GM19324 (cell line): ENCODE measurements at regions not wholly inside any gene's neighbourhood (a gene's known extent, or its start where the extent isn't known, plus 50 kb on each side); places are given as distances from the start of the nearest gene placed in this dataset.

Experiments
- ATAC-seq: cut with Tn5 transposase; IDR thresholded peaks from one replicate; pipeline ENCODE4 v1.9.1; 2021; ENCODE audit warnings: mild to moderate bottlenecking, moderate library complexity; ENCODE audit not compliant: unreplicated experiment, low FRiP score

DNA sequence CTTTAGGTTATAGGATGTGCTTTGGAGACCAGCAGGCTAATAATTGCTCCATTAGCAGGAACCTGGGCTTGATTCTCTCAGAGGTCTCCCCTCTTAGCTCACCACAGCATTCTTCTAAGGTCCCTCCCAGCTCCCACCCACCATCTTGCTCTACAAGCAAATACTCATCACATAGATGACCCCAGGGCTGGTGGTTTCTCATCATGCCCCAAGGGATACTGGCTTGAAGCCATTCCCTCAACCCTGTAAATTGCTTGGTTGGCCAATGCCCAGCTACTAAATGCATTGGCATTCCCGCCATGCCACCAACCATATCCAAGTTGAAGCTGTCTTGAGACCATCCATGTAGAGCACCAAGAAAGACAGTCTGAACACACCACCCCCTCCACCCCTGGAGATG lies 130.2 kb upstream of the NCAM1 start:
- ATAC-seq: no peak

DNA sequence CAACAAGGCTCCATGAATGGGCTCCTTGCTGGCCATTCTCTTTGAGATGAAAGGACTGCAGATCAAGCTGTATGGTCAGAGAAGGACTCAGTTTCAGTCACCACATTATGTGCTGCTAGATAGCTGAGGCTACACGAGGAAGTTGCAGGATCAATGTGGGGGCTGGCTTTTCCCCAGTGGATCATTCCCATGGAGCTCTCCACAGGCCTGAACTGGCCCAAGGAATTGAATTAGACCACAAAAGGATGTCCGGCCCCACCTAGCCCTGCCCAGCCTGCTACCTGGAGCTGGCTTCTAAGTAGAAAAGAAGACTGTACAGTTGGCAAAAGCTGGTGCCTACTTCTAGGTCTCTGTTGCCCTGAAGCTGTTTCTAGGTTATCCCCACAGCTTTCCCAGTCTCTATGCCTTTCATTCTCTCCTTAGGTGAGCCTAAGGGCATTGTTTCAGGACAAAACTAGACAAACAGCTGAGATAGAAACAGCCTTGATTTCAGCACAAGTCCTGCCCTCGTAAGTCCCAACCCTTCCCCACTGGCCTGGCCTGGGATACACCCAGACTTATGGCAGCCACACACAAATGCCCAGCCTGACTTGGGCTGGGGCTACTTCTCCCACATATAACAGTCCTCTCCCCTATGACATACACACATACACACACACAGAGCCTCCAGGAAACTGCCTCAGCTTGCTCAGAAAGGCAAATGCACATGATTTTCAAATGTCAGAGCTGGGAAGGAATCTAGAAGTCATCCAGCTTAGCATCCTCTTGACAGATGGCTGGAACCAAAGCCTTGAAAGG lies 129.1 kb upstream of the NCAM1 start:
- no peak for ATAC-seq

DNA sequence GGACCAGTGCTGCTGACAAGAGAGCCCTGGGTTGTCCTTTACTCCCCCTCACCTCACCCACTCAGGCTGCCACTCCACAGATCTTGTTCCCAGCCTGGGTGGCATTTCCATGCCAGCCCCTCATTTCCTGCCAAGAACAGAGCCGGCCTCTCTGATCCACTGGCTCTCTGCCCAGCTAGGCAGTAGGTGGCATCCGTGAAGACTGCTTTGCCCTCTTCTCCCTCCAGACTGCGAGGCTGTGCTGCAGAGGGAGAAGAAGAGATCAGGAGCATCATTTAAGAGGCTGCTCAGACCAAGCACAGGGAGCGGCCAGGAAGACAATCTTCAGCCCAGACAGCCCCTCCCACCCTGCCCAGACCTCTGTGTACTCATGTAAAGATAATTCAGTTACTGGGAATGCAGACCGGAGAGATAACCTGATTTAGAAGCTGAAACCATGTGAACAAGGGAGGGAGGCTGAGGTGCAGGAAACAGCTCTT lies 126.9 kb upstream of the NCAM1 start:
- no peak for ATAC-seq

DNA sequence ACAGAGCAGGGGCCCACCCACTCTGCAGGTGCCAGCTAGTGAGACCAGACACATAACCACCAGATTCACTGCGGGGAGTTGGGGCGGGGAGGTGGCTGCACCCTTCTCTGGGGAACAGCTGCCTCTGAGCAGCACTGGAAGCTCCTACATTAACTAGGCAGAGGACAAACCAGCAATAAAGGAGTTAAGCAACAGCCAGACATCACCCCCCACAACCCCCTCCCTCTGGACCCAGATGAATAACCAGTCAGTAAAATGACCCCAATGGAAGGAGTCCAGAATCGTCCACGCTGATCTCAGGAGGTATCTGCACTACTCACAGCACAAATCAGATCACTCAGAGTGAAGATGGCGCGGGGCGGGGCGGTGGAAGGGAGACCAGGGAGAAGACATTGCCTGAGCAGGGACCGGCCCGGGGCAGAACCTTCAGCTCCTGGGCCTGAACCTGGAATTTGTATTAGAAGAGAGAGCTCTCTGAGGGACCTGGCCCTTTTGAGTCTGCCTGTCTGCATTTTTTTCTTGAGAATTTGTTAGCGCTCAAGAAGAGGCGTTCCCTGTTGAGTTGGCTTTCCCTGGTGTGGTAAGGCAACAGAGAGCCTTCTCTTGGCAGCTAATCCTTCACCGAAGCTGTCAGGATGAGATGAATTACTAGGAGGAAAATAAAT lies 125.5 kb upstream of the NCAM1 start:
- ATAC-seq: no peak

DNA sequence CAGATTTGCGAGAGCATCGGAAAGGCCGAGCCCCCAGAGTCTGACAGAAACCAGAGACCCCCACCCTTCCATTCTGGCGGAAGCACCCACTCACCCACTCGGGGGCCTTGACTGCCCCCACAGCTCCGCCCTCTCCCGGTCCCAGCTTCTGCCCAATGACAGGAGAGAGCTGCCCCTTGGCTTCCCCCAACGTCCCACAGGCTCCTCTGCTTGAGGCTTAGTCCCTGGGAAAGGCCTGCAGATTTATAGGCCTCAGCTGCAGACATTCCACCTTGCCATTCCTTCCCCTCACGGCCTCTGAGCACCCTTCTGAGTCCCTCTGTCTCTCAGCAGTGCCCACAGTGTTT lies 125.0 kb upstream of the NCAM1 start:
- no peak for ATAC-seq

DNA sequence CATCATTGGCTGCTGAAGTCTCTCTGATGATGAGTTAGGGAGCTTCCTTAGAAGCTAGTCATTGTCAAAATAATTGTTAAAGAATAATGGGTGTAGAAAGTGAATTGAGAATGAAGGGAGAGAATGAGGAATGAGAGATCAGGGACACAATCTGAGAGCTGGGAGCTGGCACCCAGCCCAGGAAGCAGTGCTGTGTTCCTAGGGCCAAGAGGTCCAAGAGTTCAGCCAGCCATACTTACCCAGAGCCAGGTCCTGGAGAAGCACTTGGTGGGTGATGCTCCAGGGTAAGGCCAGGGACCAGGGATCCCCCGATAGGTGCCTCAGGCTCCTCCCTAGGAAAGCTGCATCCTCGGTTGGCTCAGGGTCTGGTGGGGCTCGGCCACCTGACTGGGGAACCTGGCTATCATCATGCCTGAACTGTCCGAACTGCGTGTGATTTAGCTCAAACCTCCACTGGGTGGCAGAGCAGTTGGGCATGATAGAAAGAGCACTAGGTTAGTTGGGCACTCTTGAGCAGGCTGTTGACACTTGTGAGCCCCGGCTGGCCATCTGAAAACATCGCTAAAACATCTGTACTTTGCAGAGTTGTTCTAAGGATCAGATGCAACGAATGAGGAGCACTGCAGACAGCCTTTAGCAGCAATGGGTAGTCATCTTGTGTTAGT lies 123.9 kb upstream of the NCAM1 start:
- ATAC-seq: no peak

DNA sequence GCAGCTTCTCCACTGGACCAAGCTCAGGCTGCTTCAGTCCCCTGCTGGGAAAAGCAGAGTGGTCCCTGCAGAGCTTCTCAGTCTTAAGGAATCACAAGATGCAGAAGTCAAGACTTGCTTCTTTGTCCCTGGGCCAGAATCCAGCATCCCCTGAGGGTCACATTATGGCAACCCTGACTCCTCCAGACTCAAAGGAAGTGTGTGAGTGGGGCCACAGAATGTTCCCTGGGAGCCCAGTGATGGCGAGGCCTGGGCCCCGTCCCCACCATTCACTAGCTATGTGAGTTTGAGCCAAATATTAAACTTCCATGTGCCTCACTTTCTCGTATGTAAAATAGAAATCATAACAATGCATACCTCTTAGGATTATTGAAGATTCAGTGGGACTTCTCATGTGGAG lies 122.2 kb upstream of the NCAM1 start:
- ATAC-seq: no peak

DNA sequence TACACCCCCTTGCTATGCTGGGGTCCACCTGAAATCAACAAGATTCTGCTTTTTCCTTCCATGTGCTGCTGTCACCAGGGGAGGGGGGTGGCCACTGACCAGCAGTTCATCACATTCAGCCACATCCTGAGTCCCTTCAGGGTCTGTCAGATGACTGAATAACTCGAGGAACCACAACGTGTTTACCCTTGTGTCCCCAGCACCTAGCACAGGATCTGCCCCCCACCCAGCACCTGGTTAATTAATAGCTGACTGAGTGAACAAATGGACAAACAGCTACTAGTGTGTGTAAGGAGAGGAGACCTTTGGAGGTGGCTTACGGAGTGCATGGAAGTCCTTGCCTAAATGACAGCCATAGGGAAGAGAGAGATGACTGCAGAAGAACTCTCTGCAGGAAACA lies 119.5 kb upstream of the NCAM1 start:
- ATAC-seq: no peak

DNA sequence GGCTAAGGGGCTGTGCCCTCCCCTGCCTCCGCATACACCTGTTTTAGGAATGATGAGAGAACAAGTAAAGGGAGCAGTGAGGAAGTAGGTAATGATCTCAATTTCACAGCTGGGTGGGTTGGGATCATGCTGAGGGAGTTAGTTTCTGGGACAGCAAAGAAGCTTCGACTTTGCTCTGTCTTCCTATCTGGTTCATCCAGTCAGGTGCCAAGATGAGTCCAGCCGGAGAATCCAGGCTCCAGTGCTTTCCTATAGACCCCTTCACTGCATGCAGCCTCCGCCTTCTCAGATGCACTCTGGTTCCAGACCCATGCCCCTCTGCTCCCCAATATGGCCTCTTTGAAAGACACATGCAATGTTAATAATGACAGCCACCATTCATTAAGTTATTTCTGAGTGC lies 119.1 kb upstream of the NCAM1 start:
- no peak for ATAC-seq

DNA sequence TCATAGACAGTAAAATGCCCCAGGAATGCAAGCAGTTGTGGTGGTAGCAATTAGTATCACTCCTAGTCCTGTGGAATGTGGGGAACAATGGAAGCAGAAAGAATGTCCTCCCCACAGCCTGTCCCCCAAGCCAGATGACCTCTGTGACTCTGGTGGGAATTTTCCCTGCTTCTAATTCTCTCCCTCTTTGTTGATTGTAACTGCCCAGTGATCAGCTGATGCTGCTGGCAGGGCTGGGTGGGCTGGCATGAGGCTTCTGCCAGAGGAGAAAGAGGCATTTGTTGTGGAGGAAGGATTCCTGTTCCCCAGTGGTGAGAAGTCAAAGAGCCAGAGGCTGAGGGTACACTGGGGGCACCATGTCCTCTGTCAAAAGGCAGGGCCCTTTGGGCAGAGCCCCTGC lies 116.7 kb upstream of the NCAM1 start:
- ATAC-seq: no peak

DNA sequence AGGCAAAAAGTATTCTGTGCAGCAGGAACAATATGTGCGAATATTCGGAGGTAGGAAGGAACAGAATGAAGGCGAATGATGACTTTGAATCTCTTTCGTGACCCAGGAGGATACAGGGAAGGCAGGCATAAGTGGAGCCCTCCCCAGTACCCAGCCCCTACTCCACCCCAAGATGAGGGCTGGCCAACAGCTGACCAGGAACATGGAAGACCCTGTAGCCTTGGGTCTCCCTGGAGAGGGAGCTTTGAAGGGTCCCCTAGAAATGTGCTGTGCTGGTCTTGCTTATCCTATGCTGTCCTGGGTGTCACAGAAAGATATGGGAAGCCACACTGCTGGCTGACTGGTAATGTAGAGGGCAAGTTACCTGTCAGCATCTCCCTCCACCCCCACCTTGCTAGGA lies 113.7 kb upstream of the NCAM1 start:
- no peak for ATAC-seq

DNA sequence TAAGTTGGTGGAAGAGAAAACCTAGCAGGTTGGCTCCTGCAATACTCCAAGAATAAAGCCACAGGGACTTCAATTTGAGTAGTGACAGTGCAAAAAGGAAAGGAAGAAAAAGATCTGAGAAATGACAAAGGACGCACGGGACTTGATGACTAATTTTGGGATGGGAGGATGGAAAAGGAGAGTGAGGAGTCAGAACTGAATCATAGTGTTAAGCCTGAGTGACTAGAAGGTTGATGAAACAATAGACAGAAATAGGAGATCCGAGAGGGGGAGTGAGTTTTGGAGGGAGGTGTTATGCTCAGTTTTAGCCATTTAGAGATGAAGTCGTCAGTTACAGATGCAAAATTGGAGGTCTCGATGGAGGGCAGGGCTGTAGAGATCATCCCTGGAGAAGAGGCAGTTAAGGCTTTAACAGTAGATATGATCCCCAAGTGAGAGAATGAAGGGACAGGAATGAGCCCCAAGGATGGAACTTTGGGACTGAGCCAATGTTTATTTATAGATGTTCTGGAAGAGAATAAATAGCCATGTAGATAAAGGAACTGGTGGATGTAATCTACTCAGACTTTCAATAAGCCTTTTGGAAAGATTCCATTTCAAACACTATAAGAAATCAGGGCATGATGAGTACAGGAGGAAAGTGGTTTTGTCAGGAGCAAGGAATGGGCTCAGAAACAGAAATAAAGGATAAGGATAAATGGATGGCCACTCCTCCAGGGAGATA lies 108.9 kb upstream of the NCAM1 start:
- no peak for ATAC-seq

DNA sequence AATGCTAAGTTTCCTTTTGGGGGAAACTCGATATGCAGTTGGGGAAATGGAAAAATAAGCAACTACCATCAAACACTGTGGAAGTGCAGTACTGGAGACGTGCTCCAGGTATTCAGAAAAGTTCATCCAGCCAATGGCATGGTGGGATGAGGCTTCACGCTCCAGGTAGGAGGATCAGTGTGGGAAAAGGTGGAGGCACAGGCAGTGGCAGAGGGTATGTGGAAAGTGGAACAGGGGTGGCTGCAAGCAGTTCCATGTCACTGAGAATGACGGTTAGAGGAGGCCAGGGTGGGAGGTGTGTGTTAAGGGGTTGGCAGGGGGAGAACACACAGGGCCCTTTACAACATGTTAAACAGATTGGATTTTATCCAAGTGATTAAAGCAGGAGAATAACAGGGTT lies 105.1 kb upstream of the NCAM1 start:
- no peak for ATAC-seq

DNA sequence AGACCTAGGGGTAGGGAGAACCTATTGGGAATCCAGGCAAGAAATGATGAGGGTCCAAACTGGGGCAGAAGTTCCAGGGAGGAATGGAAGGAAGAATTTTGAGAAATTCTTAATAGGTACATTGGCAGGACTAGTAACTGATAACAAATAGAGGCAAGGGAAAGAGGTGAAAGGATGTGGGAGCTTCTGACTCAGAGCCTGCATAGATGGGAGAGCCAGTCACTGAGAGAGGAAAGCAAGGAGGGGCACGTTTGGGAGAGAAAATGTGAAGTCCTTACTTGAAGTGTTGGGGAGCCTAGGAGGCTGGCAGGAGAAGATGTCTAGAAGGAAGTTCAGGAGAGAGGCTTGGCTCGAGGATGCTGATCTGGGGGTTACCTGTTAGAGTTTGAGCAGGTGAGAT lies 104.6 kb upstream of the NCAM1 start:
- ATAC-seq: no peak

DNA sequence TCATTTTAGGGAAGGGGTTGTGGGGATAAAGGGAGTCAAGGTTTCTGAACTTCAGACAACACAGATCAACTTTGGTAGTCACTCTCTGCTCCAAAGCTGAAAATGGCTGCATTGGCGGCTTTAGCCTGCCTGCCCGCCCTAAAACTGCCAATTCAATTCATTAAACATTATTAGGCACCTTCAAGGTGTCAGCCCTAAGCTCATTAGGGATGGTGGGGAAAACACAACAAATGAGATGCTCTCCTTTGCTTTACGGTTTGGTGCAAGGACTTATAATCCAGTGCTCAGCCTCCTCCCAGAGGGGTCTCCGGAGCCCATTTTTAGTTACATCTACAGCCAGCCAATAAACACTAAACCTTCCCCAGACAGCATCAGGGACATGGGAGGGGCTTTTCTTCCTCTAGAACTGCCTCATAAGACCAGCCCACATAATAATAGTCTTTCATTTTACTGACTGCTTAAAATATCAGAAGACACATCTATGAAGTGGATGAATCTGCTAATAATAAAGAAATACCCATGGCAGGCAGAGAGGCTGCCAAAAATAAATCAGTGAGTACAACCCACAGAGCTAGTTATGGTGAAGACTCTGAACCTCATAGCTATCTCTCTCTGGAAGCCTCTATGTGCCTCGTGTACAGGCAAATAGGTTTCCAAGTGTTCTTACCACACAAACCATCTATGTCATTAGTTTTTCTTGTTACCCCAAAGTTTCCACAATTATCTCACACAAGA lies 102.8 kb upstream of the NCAM1 start:
- no peak for ATAC-seq

DNA sequence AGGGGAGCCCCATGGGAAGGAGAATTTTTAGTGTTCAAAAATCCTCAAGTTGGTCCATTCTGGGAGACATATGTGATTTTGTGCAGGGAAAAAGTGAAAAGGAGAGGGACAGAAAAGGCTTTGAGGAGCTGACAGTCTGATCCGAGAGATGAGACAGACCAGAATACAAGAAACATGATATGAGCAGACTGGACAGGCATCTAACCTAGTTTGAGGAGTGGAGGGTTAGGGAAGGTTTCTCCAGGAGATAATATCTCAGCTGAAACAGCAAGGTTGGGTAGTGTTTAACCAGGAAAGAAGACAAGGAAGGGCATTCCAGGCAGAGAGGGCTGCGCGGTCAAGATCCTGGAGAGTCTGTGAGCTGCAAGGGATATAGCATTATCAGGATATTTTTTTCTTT lies 101.4 kb upstream of the NCAM1 start:
- ATAC-seq: no peak

DNA sequence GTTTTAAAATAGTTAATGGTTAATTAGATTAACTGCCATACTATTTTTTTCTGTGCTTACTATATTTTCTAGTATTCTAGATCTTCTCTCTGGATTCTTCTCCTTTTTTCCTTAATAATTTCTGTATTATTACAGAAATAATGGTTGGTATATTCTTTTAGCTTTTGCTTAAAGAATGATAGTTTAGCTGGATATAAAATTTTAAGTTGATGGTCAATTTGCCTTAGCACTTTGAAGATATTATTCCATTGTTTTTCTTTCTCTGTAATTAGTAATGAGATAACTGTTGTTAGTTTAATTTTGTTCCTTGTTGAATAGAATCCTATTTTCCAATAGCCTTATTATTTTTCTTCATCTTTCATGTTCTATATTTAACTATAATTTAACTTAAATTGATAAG lies 99.9 kb upstream of the NCAM1 start:
- no peak for ATAC-seq

DNA sequence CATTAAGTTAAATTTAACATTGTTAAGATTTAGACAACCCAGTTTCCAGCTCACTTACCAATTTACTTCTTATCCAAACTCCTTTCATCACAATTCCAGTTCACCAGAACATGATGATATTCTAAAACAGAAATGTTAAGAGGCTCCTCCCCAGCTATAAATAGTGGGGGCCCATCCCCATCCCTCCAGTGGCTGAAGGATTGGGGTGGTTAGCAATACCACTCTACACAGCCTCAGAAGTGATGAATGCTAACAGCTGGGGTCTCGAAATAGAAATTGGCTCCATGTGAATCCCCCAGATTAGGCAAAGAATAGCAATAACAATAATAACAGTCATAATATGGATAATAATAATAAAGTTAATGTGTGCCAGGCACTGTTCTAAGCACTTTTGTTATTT lies 97.9 kb upstream of the NCAM1 start:
- no peak for ATAC-seq

DNA sequence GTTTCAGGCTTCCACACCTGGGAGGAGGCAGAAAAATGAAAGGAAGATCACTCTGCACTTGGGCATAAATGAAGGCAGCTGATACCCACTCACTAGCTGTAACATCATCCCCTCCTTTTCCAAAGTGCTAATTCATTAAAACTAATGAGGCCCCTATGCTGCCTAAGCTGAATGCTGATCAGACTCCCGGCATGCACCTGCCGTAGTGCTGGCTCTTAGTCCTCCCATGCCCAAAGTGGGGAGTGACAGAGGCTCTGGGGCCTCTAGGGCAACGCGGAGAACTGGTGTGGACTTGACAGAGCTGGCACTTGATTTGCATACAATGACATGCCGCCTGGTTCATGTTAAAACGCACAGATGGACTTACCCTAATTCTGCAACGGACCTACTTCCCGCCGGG lies 96.5 kb upstream of the NCAM1 start:
- ATAC-seq: no peak

DNA sequence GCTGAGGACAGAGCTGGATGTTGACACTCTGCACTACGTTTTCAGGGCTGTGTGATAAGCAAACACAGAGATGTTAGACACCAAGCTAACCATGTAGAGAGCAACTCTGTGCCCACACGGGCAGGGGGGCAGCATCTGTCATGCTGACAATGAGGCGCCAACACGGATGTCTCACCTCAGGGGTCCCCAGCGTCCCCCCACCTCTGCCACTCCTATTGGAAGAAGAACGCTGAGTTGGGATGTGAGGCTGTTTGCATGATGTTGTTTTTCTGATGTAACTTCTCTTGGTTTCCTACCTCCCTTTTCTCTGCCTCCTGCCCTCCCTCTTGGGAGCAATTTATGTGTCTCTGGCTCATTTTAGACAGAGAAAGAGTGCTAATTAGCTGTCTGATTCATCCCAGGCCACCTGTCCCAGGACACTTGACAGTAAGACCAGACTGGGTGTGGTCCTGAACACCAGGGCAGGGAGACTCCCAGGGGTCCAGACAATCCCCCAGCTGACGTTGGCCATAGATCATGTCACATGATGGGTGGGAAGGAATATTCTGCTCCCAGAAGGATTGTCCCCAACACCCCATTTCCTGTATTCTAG lies 89.2 kb upstream of the NCAM1 start:
- no peak for ATAC-seq
